HFFc6 (cell line): ENCODE measurements at regions not wholly inside any gene's neighbourhood (a gene's known extent, or its start where the extent isn't known, plus 50 kb on each side); places are given as distances from the start of the nearest gene placed in this dataset.

Source experiments
- DNase-seq: peaks from one replicate; pipeline ENCODE4 v3.0.0-alpha.2; 2018
- H3K27ac Mint-ChIP-seq: 2 replicates; pipeline ENCODE4 v1.8.0; 2020; ENCODE audit warnings: mild to moderate bottlenecking, mixed read lengths
- H3K27me3 Mint-ChIP-seq: 2 replicates; pipeline ENCODE4 v1.8.0; 2021; ENCODE audit warnings: mild to moderate bottlenecking, moderate library complexity, mixed read lengths; ENCODE audit not compliant: insufficient read depth
- H3K36me3 Mint-ChIP-seq: 2 replicates; pipeline ENCODE4 v1.8.0; 2021; ENCODE audit warnings: low read depth, mixed read lengths
- H3K4me1 Mint-ChIP-seq: 2 replicates; pipeline ENCODE4 v1.8.0; 2020; ENCODE audit warnings: low read depth, mixed read lengths
- H3K4me3 Mint-ChIP-seq: 2 replicates; pipeline ENCODE4 v1.8.0; 2020; ENCODE audit warnings: mild to moderate bottlenecking, moderate library complexity, mixed read lengths
- H3K9me3 Mint-ChIP-seq: 2 replicates; pipeline ENCODE4 v1.8.0; 2020; ENCODE audit warnings: mild to moderate bottlenecking, mixed read lengths
- TF ChIP-seq, protein P1 (sequence below): fragments of 200-600 bp; sonication (generic); IDR thresholded peaks from 2 replicates; pipeline ENCODE4 v1.5.0; 2021; ENCODE audit warnings: antibody characterized with exemption, mild to moderate bottlenecking

DNA sequence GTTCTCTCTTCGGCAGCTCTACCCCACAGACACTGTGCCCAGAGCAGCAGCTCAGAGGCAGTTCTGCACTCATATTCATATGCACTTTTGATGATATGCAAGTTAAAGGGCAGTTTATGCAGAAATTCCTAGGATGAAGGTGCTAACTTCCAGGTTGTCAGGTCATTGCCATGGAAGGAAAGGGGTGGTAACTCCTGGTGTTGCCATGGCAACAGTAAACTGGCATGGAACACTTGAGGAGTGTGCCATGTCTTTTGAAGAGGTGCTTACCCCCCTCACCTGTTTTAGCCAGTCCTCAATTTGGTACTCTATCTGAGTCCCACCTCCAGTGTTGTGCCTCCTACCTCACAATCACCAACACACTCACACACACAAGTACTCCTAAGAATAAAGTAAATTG, 539.4 kb upstream of the BTBD3 start:
- H3K27me3 Mint-ChIP-seq: no peaks in the 10 kb centered on the region

GRCh38 chr20:11379257-11380011, 538.3 kb upstream of the BTBD3 start:
- peaks cover 5% of the 10 kb centered on the region; the same call in 1 of the 2 replicates for H3K36me3 Mint-ChIP-seq
- DNase-seq: no peak
- TF ChIP-seq, protein P1, sequence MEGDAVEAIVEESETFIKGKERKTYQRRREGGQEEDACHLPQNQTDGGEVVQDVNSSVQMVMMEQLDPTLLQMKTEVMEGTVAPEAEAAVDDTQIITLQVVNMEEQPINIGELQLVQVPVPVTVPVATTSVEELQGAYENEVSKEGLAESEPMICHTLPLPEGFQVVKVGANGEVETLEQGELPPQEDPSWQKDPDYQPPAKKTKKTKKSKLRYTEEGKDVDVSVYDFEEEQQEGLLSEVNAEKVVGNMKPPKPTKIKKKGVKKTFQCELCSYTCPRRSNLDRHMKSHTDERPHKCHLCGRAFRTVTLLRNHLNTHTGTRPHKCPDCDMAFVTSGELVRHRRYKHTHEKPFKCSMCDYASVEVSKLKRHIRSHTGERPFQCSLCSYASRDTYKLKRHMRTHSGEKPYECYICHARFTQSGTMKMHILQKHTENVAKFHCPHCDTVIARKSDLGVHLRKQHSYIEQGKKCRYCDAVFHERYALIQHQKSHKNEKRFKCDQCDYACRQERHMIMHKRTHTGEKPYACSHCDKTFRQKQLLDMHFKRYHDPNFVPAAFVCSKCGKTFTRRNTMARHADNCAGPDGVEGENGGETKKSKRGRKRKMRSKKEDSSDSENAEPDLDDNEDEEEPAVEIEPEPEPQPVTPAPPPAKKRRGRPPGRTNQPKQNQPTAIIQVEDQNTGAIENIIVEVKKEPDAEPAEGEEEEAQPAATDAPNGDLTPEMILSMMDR: no peak

More for the DNA sequence above, 539.4 kb upstream of the BTBD3 start:
- Mint-ChIP-seq H3K4me3 (no peak overlapping the region), H3K27ac (no peak overlapping the region), H3K36me3 (peaks cover 5% of the 10 kb centered on the region; the same call in 1 of the 2 replicates), H3K9me3 (peaks cover 7% of the 10 kb centered on the region; the same call in 1 of the 2 replicates), H3K4me1 (no peaks in the 10 kb centered on the region; the same call in 1 of the 2 replicates)
- DNase-seq: no peak
- TF ChIP-seq, protein P1: no peak

DNA sequence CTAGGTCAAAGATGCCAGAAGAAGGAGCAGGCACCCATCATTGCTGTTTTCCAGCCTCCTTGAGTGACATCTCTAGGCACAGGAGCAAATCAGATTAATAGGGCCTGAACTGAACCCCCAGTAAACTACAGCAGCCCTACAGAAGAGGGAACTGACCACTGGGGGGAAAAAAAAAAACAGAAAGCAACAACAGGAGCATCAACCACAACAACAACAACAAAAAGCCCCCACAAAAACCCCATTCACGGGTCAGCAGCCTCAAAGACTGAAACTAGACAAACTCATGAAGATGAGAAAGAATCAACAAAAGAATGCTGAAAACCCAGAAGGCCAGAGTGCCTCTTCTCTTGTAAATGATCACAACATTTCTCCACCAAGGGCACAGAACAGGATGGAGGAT, 537.4 kb upstream of the BTBD3 start:
- H3K27ac Mint-ChIP-seq: no peak overlapping the region
- H3K4me3 Mint-ChIP-seq: no peak overlapping the region
- H3K4me1 Mint-ChIP-seq: no peaks in the 10 kb centered on the region; the same call in 1 of the 2 replicates
- TF ChIP-seq, protein P1: no peak
- peaks cover 7% of the 10 kb centered on the region; the same call in 1 of the 2 replicates for H3K9me3 Mint-ChIP-seq
- DNase-seq: no peak
- H3K27me3 Mint-ChIP-seq: no peaks in the 10 kb centered on the region; the same call in 1 of the 2 replicates
- peaks cover 5% of the 10 kb centered on the region; the same call in 1 of the 2 replicates for H3K36me3 Mint-ChIP-seq

More at GRCh38 chr20:11379257-11380011, 538.3 kb upstream of the BTBD3 start:
- H3K4me1 Mint-ChIP-seq: no peaks in the 10 kb centered on the region; the same call in 1 of the 2 replicates
- no peak overlapping the region for H3K4me3 Mint-ChIP-seq
- peaks cover 7% of the 10 kb centered on the region; the same call in 1 of the 2 replicates for H3K9me3 Mint-ChIP-seq
- H3K27me3 Mint-ChIP-seq: no peaks in the 10 kb centered on the region; the same call in 1 of the 2 replicates
- H3K27ac Mint-ChIP-seq: no peak overlapping the region

DNA sequence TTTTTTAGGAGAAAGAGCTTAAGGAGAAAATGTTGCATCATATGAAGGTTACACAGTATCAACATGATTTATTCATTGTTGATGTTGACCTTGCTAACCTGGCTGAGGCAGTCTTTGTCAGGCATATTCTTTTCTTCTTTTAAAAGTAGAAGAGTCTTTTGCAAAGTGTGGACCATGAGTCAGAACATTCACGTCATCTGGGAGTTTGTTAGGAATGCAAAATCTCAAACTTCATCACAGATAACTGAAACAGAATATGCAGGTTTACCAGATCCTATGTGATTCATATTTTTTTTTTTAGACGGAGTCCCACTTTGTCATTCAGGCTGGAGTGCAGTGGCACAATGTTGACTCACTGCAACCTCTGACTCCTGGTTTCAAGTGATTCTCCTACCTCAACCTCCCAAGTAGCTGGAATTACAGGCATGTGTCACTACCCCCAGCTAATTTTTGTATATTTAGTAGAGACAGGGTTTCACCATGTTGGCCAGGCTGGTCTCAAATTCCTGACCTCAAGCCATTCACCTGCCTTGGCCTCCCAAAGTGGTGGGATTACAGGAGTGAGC, 530.4 kb upstream of the BTBD3 start:
- Mint-ChIP-seq H3K4me1 (peaks cover 22% of the 10 kb centered on the region; the same call in 1 of the 2 replicates), H3K27ac (peak overlapping the region; percentile 66; the same call in 1 of the 2 replicates), H3K9me3 (peaks cover 3% of the 10 kb centered on the region; the same call in 1 of the 2 replicates), H3K36me3 (peaks cover 2% of the 10 kb centered on the region; the same call in 1 of the 2 replicates), H3K27me3 (no peaks in the 10 kb centered on the region; the same call in 1 of the 2 replicates), H3K4me3 (no peak overlapping the region)
- TF ChIP-seq, protein P1: no peak
- peak; percentile 81 for DNase-seq

DNA sequence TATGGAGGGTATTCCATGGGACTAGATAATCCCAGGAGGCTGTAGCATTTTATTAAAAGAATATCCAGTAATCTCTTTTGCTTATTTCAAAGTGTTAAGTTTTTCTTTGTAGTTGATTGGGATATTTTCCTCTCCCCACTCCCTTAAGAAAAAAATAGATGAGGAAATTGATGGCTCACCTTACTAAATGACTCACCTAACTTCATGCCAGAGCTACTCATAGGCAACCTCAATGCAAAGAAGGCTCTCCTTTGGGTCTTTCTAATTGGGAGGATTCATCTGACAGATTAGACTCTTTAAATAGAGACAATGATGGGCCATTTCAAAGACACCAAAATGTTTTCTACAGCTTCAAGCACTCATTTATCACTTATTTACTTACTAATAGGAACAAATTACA, 528.5 kb upstream of the BTBD3 start:
- TF ChIP-seq, protein P1: no peak
- DNase-seq: no peak

More for the DNA sequence above, 528.5 kb upstream of the BTBD3 start:
- H3K36me3 Mint-ChIP-seq: no peaks in the 10 kb centered on the region
- H3K27ac Mint-ChIP-seq: no peak overlapping the region
- H3K27me3 Mint-ChIP-seq: no peaks in the 10 kb centered on the region
- H3K4me1 Mint-ChIP-seq: peaks cover 25% of the 10 kb centered on the region; the same call in 1 of the 2 replicates
- H3K9me3 Mint-ChIP-seq: peaks cover 3% of the 10 kb centered on the region; the same call in 1 of the 2 replicates
- no peak overlapping the region for H3K4me3 Mint-ChIP-seq
